IMR-90 (cell line): ENCODE measurements at regions not wholly inside any gene's neighbourhood (a gene's known extent, or its start where the extent isn't known, plus 50 kb on each side); places are given as distances from the start of the nearest gene placed in this dataset.

Experiments
- ATAC-seq: fragments of 200-7000 bp; cut with Tn5 transposase; 2 replicates; pipeline ENCODE4 v1.9.1; 2020; ENCODE audit warnings: low read depth, mild to moderate bottlenecking, moderate library complexity
- BruUV-seq: library from RNA; stranded (reverse); fragments of 400-500 nt; replicated peaks from 2 replicates; lab custom pipeline; 2021; lab: Mats Ljungman, UMichigan
- CTCF ChIA-PET: fragments of 300-600 bp; formaldehyde crosslinking; extraction: SDS; loops from one replicate; lab custom pipeline; 2021; ENCODE audit warnings: antibody characterized with exemption; lab: Yijun Ruan, JAX
- POLR2A ChIA-PET: fragments of 300-600 bp; sonication (Branson Sonifier 250); formaldehyde crosslinking; loops from one replicate; lab custom pipeline; 2022; ENCODE audit warnings: antibody characterized with exemption; ENCODE audit not compliant: unreplicated experiment; lab: Charles Lee
- DNase-seq: peaks from one replicate; pipeline ENCODE4 v3.0.0; 2013
- H2AFZ ChIP-seq: replicated peaks from 2 replicates; pipeline ENCODE3; 2013; ENCODE audit warnings: low read length, mild to moderate bottlenecking; ENCODE audit not compliant: poor library complexity
- H2AK5ac ChIP-seq: 2 replicates; pipeline ENCODE4 v1.6.1; 2013; ENCODE audit warnings: low read depth, low read length, inconsistent platforms
- H2AK9ac ChIP-seq: replicated peaks from 2 replicates; pipeline ENCODE3; 2013; ENCODE audit warnings: mild to moderate bottlenecking, low read depth, low read length, moderate library complexity; ENCODE audit not compliant: poor library complexity
- H2BK120ac ChIP-seq: 2 replicates; pipeline ENCODE4 v1.6.1; 2013; ENCODE audit warnings: low read depth, low read length, inconsistent platforms
- H2BK15ac ChIP-seq: 3 replicates; pipeline ENCODE4 v1.6.1; 2013; ENCODE audit warnings: low read depth, low read length, inconsistent platforms
- H2BK20ac ChIP-seq: 2 replicates; pipeline ENCODE4 v1.6.1; 2013; ENCODE audit warnings: low read depth, mild to moderate bottlenecking, inconsistent platforms, low read length, moderate library complexity
- H2BK5ac ChIP-seq: 2 replicates; pipeline ENCODE4 v1.6.1; 2013; ENCODE audit warnings: mild to moderate bottlenecking, low read depth, low read length, inconsistent platforms; ENCODE audit not compliant: poor library complexity, severe bottlenecking
- H3K14ac ChIP-seq: replicated peaks from 2 replicates; pipeline ENCODE4 v1.6.1; 2013; ENCODE audit warnings: low read depth, low read length, inconsistent platforms
- H3K18ac ChIP-seq: 2 replicates; pipeline ENCODE4 v1.6.1; 2013; ENCODE audit warnings: low read depth, low read length, control low read depth
- H3K23ac ChIP-seq: 2 replicates; pipeline ENCODE4 v1.6.1; 2013; ENCODE audit warnings: low read depth, low read length, inconsistent platforms
- H3K27ac ChIP-seq: 2 replicates; pipeline ENCODE4 v1.5.1; 2013; ENCODE audit warnings: mild to moderate bottlenecking, control low read depth, low read length; ENCODE audit not compliant: insufficient read depth
- H3K27me3 ChIP-seq: 2 replicates; pipeline ENCODE4 v1.6.1; 2013; ENCODE audit warnings: low read length; ENCODE audit not compliant: control insufficient read depth, insufficient read depth
- H3K36me3 ChIP-seq: 2 replicates; pipeline ENCODE4 v1.6.1; 2013; ENCODE audit warnings: low read length, mixed read lengths; ENCODE audit not compliant: control insufficient read depth, insufficient read depth
- H3K4ac ChIP-seq: 2 replicates; pipeline ENCODE4 v1.6.1; 2013; ENCODE audit warnings: low read depth, low read length, inconsistent platforms
- H3K4me1 ChIP-seq: 2 replicates; pipeline ENCODE4 v1.6.1; 2013; ENCODE audit warnings: low read length, mixed read lengths; ENCODE audit not compliant: control insufficient read depth, insufficient read depth
- H3K4me2 ChIP-seq: 2 replicates; pipeline ENCODE4 v1.6.1; 2013; ENCODE audit warnings: low read depth, mild to moderate bottlenecking, control low read depth, low read length, moderate library complexity
- H3K4me3 ChIP-seq: 2 replicates; pipeline ENCODE4 v1.5.1; 2013; ENCODE audit warnings: low read depth, mild to moderate bottlenecking, control low read depth, low read length, moderate library complexity; ENCODE audit not compliant: insufficient read depth
- H3K56ac ChIP-seq: 2 replicates; pipeline ENCODE4 v1.6.1; 2013; ENCODE audit warnings: low read length, inconsistent platforms; ENCODE audit not compliant: insufficient read depth; ENCODE audit errors: extremely low read depth
- H3K79me1 ChIP-seq, 2 experiments: 2 replicates each; pipeline ENCODE4 v1.6.1; 2013; ENCODE audit warnings: low read length in 2 of 2, inconsistent platforms in 1 of 2, low read depth in 1 of 2
- H3K9ac ChIP-seq: 2 replicates; pipeline ENCODE4 v1.6.1; 2013; ENCODE audit warnings: low read depth, low read length, control low read depth
- H3K9me1 ChIP-seq: 2 replicates; pipeline ENCODE4 v1.6.1; 2013; ENCODE audit warnings: low read length, inconsistent platforms; ENCODE audit not compliant: insufficient read depth
- H3K9me3 ChIP-seq: 2 replicates; pipeline ENCODE4 v1.6.1; 2013; ENCODE audit warnings: low read length; ENCODE audit not compliant: control insufficient read depth, insufficient read depth
- H4K20me1 ChIP-seq: 2 replicates; pipeline ENCODE4 v1.6.1; 2013; ENCODE audit warnings: low read length, inconsistent platforms; ENCODE audit not compliant: insufficient read depth
- H4K5ac ChIP-seq: 2 replicates; pipeline ENCODE4 v1.6.1; 2013; ENCODE audit warnings: mild to moderate bottlenecking, low read depth, low read length, control low read depth
- H4K8ac ChIP-seq, 2 experiments: 2 replicates each; pipeline ENCODE4 v1.6.1; 2013; ENCODE audit warnings: low read depth in 2 of 2, low read length in 2 of 2, control low read depth in 1 of 2, inconsistent platforms in 1 of 2
- H4K91ac ChIP-seq: 2 replicates; pipeline ENCODE4 v1.6.1; 2013; ENCODE audit warnings: low read depth, low read length, inconsistent platforms; ENCODE audit not compliant: insufficient read depth
- BHLHE40 ChIP-seq: fragments of 150-350 bp; IDR thresholded peaks from 2 replicates; pipeline ENCODE4 v1.6.1; 2016; ENCODE audit warnings: mild to moderate bottlenecking, low read depth, low read length
- CEBPB ChIP-seq: IDR thresholded peaks from 2 replicates; pipeline ENCODE4 v1.6.1; 2012; ENCODE audit warnings: low read depth, low read length, improper control_type of control experiment
- CHD1 ChIP-seq: IDR thresholded peaks from 2 replicates; pipeline ENCODE4 v1.6.1; 2012; ENCODE audit warnings: low read depth, low read length, improper control_type of control experiment
- FOS ChIP-seq: fragments of 150-350 bp; IDR thresholded peaks from 2 replicates; pipeline ENCODE4 v1.6.1; 2016; ENCODE audit warnings: low read depth, low read length
- MAFK ChIP-seq: IDR thresholded peaks from 2 replicates; pipeline ENCODE4 v1.6.1; 2012; ENCODE audit warnings: low read depth, low read length, improper control_type of control experiment
- MAZ ChIP-seq: IDR thresholded peaks from 2 replicates; pipeline ENCODE4 v1.6.1; 2012; ENCODE audit warnings: low read depth, mild to moderate bottlenecking, low read length, improper control_type of control experiment, moderate library complexity, borderline replicate concordance
- MXI1 ChIP-seq: IDR thresholded peaks from 2 replicates; pipeline ENCODE4 v1.6.1; 2012; ENCODE audit warnings: low read depth, mild to moderate bottlenecking, low read length, moderate library complexity, borderline replicate concordance
- NFE2L2 ChIP-seq: fragments of 150-350 bp; IDR thresholded peaks from 2 replicates; pipeline ENCODE4 v1.6.1; 2016; ENCODE audit warnings: low read depth, mild to moderate bottlenecking, low read length
- POLR2A ChIP-seq: IDR thresholded peaks from 2 replicates; pipeline ENCODE4 v1.6.1; 2012; ENCODE audit warnings: mild to moderate bottlenecking, low read depth, low read length
- RAD21 ChIP-seq: IDR thresholded peaks from 2 replicates; pipeline ENCODE4 v1.6.1; 2012; ENCODE audit warnings: low read length, improper control_type of control experiment
- RCOR1 ChIP-seq: IDR thresholded peaks from 2 replicates; pipeline ENCODE4 v1.6.1; 2012; ENCODE audit warnings: mild to moderate bottlenecking, low read length, improper control_type of control experiment; ENCODE audit not compliant: insufficient replicate concordance
- RFX5 ChIP-seq: IDR thresholded peaks from 2 replicates; pipeline ENCODE4 v1.8.0; 2012; ENCODE audit warnings: low read depth, mild to moderate bottlenecking, low read length, moderate library complexity
- SMC3 ChIP-seq: fragments of 150-350 bp; IDR thresholded peaks from 2 replicates; pipeline ENCODE4 v1.6.1; 2016; ENCODE audit warnings: low read depth, mild to moderate bottlenecking, antibody characterized with exemption, low read length, moderate library complexity
- WGBS, 2 experiments: methylation state at CpG; one replicate each; pipeline versions ENCODE4 v1.1.5 to v1.1.7; 2013; ENCODE audit warnings: missing lambda C conversion rate in 2 of 2; ENCODE audit not compliant: insufficient read length in 1 of 2; ENCODE audit errors: extremely low coverage in 2 of 2; 5-methylcytosine and 5-hydroxymethylcytosine counted together
- dilution Hi-C: fragments of 300-500 bp; cut with HindIII; formaldehyde crosslinking; loops from one replicate; pipeline ENCODE4 v1.14.3; 2018; ENCODE audit warnings: low sequenced_read_pairs; ENCODE audit not compliant: unreplicated experiment
- in situ Hi-C: fragments of 300-500 bp; cut with MboI; formaldehyde crosslinking; loops from 3 replicates; pipeline ENCODE4 v1.14.3; 2019; ENCODE audit warnings: low sequenced_read_pairs, inconsistent platforms, mixed read lengths
- intact Hi-C: fragments of 100-400 bp; cut with micrococcal nuclease; formaldehyde crosslinking; loops from 2 replicates; pipeline ENCODE4 v1.10.0; 2022
- TF ChIP-seq, protein P1 (sequence below): fragments of 150-350 bp; IDR thresholded peaks from 2 replicates; pipeline ENCODE4 v1.6.1; 2017; ENCODE audit warnings: mild to moderate bottlenecking, antibody characterized with exemption, low read length, low read depth
- TF ChIP-seq, protein P2 (sequence below): fragments of 150-350 bp; IDR thresholded peaks from 2 replicates; pipeline ENCODE4 v1.6.1; 2016; ENCODE audit warnings: low read depth, mild to moderate bottlenecking, low read length, moderate library complexity, borderline replicate concordance
- TF ChIP-seq, protein P3 (sequence below): conservative IDR thresholded peaks from 2 replicates; pipeline ENCODE4 v1.5.1; 2012; ENCODE audit warnings: mild to moderate bottlenecking, low read depth, low read length, improper control_type of control experiment

DNA sequence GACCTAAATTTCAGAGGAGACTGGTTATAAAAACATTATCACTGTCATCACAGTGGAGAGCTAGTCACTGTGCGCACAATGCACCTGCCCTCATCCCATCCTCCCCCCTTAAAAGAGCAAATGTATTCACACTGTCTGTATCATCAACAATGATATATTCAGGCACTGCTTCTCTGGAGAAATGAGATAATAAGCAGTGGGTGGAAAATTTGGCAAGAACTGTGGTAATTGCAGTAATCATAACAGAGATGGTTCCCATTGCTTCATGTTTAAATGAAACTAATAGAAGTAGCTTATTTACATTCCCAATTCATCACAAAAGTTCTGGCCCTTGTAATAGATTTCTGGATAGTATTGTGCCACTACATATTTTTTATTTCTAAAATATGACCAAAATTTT lies 867.4 kb upstream of the ADGRL2 start:
- H3K9me1 ChIP-seq = no peaks in the 10 kb centered on the region
- TF ChIP-seq MXI1 = no peak
- no peak for TF ChIP-seq CEBPB
- no peak for TF ChIP-seq BHLHE40
- no peak for TF ChIP-seq POLR2A
- no peak for TF ChIP-seq FOS
- no peak for TF ChIP-seq RFX5
- TF ChIP-seq, protein P1, sequence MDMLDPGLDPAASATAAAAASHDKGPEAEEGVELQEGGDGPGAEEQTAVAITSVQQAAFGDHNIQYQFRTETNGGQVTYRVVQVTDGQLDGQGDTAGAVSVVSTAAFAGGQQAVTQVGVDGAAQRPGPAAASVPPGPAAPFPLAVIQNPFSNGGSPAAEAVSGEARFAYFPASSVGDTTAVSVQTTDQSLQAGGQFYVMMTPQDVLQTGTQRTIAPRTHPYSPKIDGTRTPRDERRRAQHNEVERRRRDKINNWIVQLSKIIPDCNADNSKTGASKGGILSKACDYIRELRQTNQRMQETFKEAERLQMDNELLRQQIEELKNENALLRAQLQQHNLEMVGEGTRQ = no peak
- no peak for TF ChIP-seq RCOR1
- TF ChIP-seq, protein P2, sequence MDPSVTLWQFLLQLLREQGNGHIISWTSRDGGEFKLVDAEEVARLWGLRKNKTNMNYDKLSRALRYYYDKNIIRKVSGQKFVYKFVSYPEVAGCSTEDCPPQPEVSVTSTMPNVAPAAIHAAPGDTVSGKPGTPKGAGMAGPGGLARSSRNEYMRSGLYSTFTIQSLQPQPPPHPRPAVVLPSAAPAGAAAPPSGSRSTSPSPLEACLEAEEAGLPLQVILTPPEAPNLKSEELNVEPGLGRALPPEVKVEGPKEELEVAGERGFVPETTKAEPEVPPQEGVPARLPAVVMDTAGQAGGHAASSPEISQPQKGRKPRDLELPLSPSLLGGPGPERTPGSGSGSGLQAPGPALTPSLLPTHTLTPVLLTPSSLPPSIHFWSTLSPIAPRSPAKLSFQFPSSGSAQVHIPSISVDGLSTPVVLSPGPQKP = no peak
- TF ChIP-seq, protein P3, sequence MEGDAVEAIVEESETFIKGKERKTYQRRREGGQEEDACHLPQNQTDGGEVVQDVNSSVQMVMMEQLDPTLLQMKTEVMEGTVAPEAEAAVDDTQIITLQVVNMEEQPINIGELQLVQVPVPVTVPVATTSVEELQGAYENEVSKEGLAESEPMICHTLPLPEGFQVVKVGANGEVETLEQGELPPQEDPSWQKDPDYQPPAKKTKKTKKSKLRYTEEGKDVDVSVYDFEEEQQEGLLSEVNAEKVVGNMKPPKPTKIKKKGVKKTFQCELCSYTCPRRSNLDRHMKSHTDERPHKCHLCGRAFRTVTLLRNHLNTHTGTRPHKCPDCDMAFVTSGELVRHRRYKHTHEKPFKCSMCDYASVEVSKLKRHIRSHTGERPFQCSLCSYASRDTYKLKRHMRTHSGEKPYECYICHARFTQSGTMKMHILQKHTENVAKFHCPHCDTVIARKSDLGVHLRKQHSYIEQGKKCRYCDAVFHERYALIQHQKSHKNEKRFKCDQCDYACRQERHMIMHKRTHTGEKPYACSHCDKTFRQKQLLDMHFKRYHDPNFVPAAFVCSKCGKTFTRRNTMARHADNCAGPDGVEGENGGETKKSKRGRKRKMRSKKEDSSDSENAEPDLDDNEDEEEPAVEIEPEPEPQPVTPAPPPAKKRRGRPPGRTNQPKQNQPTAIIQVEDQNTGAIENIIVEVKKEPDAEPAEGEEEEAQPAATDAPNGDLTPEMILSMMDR = no peak
- TF ChIP-seq SMC3 = no peak
- TF ChIP-seq CHD1 = no peak
- no peak for TF ChIP-seq NFE2L2
- no peak for TF ChIP-seq MAZ
- no peak for TF ChIP-seq MAFK
- TF ChIP-seq RAD21 = no peak
- H2BK20ac ChIP-seq = no peak overlapping the region
- no peak overlapping the region for H4K8ac ChIP-seq
- H3K4me3 ChIP-seq = no peak overlapping the region
- H3K56ac ChIP-seq = no peak overlapping the region
- H2BK15ac ChIP-seq = no peak overlapping the region
- BruUV-seq = no TSS peak
- H4K20me1 ChIP-seq = no peaks in the 10 kb centered on the region
- in situ Hi-C loops (no loop called here), dilution Hi-C loops (no loop called here), intact Hi-C loops (no loop called here)
- ATAC-seq (no peak), DNase-seq (peak; percentile 6)
- H4K5ac ChIP-seq = no peak overlapping the region
- no CpG with 5 or more reads among the region's 1 CpG for WGBS, 2 experiments
- H3K23ac ChIP-seq = no peak overlapping the region
- H2AFZ ChIP-seq = no peak overlapping the region
- no peak overlapping the region for H3K4ac ChIP-seq
- H3K79me1 ChIP-seq = no peaks in the 10 kb centered on the region
- no peak overlapping the region for H2AK9ac ChIP-seq
- H3K27me3 ChIP-seq = no peaks in the 10 kb centered on the region
- H2AK5ac ChIP-seq = no peak overlapping the region
- H3K9me3 ChIP-seq = peaks cover 5% of the 10 kb centered on the region
- no peak overlapping the region for H3K14ac ChIP-seq
- no peak overlapping the region for H4K91ac ChIP-seq
- no peak overlapping the region for H3K4me2 ChIP-seq
- ChIA-PET POLR2A (no interaction called here), CTCF (interaction anchor here (0.6 kb wide), 1 partner anchor 727 kb away, joined by 3 read pairs; no protein-coding TSS in a partner anchor)
- H2BK120ac ChIP-seq = no peak overlapping the region
- no peak overlapping the region for H2BK5ac ChIP-seq
- H3K4me1 ChIP-seq = no peaks in the 10 kb centered on the region
- H3K9ac ChIP-seq = no peak overlapping the region
- H3K27ac ChIP-seq = no peak overlapping the region
- H3K36me3 ChIP-seq = no peaks in the 10 kb centered on the region
- no peak overlapping the region for H3K18ac ChIP-seq
